ENCODE measurements at regions not wholly inside any gene's neighbourhood (a gene's known extent, or its start where the extent isn't known, plus 50 kb on each side); places are given as distances from the start of the nearest gene placed in this dataset.

DNA sequence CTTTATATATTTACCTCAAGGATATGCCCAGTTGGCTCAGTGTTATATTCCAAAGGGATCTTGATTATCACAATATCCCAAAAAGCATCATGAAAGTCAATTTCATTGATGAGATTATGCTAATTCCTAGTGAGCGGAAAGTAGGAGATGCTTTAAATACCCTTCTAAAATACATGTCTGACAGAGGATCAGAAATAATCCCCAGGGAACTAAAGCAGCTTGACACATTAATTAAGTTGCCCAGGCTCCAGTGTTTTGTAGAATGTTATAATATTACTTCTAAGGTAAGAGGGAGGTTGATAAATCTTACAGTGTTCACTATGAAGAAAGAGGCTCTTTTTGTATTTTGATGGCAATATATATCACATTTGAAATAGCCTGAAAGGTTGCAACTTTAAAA, 767.5 kb upstream of the ROBO1 start:
- TF ChIP-seq, protein P1, sequence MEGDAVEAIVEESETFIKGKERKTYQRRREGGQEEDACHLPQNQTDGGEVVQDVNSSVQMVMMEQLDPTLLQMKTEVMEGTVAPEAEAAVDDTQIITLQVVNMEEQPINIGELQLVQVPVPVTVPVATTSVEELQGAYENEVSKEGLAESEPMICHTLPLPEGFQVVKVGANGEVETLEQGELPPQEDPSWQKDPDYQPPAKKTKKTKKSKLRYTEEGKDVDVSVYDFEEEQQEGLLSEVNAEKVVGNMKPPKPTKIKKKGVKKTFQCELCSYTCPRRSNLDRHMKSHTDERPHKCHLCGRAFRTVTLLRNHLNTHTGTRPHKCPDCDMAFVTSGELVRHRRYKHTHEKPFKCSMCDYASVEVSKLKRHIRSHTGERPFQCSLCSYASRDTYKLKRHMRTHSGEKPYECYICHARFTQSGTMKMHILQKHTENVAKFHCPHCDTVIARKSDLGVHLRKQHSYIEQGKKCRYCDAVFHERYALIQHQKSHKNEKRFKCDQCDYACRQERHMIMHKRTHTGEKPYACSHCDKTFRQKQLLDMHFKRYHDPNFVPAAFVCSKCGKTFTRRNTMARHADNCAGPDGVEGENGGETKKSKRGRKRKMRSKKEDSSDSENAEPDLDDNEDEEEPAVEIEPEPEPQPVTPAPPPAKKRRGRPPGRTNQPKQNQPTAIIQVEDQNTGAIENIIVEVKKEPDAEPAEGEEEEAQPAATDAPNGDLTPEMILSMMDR (IDR thresholded peaks at IDR 0.05): no peak
- no peak for TF ChIP-seq EP300 (IDR thresholded peaks at IDR 0.05)

Measured in gastroesophageal sphincter (tissue), 3 donors.